ENCODE measurements at regions not wholly inside any gene's neighbourhood (a gene's known extent, or its start where the extent isn't known, plus 50 kb on each side); places are given as distances from the start of the nearest gene placed in this dataset.
"Not testable (repeated sequence)": the region's sequence is repeated elsewhere in the genome, so short reads cannot be mapped to it uniquely, and the experiment has no call there.

DNA sequence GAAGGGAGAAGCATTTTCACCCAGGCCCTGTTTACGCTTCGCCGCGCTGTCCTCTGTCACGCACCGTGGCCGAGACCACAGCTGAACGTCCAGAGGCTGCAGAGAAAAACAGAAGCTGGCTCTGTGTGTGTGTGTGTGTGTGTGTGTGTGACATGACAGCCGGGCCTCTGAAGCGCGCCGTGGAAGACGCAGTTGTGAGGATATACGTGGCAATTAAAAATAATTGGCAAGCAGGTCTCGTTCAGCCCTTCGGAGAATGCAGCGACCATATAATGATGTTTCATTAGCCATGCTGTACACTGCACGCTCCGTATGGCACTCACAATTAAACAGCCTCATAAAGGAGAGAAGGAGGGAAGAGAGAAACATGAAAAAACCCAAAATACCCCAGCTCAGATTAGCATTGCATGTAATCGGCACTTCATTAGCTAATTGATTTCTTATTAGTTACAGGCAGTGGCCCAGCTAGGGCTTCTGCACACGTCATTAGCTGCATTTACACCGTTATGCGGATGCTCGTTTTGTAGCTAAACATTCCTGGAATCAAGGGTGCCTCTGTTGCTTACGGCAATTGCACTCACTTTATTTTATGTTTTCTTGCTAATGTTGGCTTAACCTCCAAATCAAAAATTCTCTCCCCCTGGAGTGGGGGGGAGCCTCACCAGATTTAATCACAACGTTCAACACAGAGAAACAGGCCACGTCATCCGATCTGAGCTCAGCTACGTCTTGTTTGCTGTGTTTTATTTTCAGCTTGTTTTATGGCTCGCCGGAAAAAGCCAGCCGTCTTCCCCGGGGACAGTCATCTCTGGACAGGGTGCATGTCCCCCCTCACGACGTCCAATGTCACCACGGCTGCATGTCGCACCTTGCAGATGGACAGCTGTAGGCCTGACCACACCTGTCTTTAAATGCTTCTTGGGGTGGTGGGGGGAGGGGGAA, 74.6 kb upstream of the SHOX start:
- DNase-seq = no peak

DNA sequence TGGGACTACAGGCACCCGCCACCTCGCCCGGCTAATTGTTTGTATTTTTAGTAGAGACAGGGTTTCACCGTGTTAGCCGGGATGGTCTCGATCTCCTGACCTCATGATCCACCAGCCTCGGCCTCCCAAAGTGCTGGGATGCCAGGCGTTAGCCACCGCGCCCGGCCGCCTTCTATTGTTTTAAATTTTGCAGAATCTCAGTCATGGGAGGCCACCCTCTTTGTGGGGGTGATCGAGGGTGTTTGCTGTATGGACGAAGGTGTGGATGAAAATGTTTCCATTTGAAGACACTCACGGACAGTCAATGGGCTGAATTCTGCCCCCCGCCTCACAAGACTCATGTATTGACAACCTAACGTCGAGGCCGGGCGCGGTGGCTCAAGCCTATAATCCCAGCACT, 73.0 kb upstream of the SHOX start:
- not testable (repeated sequence) for DNase-seq

DNA sequence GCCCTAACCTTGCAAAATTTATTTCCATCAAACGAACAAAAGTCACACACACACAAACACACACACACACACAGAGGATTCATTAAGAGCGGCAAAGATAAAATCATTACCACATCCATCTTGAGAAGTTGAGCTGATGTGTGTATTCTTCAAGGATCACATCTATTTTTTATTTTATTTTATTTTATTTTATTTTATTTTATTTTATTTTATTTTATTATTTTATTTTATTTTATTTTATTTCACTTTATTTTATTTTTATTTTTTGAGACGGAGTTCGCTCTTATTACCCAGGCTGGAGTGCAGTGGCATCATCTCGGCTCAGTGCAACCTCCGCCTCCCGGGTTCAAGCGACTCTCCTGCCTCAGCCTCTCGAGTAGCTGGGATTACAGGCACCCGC, 71.3 kb upstream of the SHOX start:
- DNase-seq = not testable (repeated sequence)

DNA sequence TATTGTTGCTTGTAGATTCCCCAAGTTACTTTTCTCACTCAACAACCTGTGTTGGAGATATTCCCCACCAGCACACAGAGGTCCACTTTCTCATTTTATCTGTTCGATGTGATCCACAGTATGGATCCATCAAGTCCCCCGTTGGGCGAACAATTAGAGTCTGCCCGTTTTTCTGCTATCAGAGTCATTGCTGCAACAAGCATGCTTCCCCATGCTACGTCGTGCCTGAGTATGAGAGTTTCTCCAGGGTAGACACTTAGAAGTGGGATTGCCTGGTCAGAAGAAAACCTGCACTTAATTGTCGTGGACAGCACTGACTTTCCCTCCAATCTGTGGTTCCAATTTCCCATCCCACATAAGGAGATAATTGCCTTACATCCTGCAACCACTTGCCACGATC, 62.7 kb upstream of the SHOX start:
- DNase-seq = no peak

DNA sequence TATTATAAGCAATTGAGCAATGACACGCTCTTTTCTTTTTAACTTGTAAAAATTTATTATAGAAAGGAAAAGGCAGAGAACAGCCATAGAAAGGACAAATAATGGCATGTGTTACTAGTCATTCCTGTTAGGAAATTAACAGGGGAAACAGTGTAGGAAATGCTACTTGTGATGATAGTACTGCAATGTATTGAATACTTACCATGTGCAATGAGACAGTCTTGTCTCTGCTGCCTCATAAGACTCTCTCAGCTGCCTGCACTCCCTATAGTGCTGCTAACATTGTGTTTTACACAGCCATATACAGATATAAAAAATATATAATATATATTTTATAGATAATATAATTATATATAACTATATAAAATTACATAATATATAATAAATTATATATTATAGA, 62.3 kb upstream of the SHOX start:
- DNase-seq = no peak

DNA sequence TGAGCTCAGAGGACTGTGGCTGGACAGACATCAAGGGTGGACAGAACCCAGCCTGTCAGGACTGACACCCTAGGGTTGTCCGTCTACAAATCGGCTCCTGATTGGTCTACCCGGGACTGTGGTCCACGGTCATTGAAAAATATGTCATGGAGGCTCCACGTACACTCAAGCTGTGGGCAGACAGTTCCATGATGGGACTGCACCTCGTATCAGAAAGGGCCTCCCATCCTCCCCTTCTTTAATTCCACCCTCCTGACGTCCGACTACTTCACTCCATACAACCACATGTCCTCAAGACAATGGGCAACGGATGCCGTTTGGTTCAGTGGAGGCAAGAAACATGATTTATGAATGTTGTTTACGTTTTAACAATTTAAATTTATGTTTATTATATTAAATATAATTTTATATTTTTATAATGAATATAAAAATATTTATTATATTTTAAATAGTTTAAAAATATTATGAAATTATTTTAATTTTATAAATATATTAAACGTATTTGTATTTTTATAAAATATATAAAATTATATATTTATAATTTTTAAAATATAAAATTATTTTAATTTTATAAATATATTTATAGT, 58.0 kb upstream of the SHOX start:
- DNase-seq = no peak

DNA sequence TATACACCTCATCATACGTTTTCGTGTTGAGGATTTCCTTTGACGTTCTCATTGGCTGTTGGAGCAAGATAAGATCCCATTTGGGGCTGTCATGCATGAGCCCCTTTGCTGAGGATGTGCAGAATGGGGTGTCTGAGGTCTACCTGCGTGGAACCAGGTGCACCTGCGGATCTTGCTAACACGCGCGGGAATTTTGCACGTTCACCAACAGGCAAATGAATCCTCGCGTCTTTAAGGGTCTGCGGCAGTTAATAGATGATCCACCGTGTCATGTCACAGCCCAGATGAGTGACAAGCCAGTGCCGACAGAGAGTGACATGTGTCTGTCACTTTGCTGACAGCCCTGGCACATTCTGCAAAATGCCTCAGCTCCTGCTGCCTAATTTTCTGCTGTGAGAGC, 56.3 kb upstream of the SHOX start:
- no peak for DNase-seq

DNA sequence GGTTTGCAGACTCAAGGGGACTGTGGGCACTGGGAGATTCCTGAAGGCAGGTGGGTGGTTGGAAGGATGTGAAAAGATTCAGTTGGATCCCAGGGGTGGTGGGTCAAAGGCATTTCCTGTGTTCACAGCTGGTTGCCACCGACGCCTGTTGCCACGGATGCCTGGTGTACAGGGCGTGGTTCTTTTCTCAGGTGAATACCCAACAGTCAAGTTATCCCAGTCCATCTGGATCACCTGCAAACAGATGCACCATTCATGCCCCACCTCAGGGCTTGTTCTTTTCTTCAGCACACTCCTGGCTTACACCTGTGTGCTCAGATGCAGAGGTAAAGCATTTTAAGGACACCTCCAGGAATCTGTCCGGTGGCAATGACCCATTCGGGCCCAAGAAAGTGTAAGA, 55.8 kb upstream of the SHOX start:
- DNase-seq = no peak

DNA sequence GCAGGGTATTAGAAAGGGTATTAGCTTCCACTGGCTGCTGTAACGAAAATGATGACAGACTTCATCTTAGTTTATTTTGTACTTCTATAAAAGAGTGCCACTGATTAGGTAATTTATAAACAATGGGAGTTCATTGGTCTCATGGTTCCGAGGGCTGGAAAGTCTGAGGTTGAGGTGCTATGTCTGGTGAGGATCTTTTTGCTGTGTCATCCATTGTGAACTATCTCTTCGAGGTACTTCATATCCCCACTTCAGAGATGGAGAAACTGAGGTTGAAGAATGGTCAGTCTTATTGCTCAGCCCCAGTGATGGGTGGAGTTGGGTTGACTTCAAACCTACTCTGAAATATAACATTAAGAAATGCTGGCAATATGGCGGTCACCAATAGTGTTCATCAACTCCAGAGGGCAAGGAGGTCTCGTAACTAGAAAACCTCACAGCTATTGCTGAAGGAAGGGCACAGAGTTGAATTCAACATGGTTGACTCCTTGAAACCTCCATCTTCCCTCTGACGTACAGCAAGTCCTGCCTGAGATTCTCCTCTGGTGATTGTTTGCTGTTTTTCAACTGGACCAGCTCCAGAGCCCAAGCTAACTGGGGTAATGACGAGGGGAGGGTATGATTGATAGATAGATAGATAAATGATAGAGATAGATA, 53.6 kb upstream of the SHOX start:
- DNase-seq = no peak

DNA sequence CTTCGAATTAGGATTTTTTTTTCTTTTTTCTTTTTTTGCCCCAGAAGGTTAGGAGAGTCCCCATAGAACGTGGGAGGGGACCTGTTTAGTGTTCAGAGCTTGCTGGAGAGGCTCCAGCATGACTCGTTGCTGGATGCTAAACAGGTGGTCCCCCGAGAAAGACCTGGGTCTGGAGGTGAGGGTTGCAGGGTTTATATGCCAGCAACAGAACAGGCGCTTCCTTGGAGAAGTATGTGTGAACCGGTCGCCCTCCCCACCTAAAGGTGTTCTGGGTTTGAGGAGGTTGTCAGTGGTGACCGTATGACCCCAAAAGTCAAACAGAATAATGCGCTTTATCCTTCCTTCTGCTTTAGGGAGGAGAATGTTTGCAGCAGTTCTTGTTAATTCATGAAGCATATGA, 52.1 kb upstream of the SHOX start:
- no peak for DNase-seq

DNA sequence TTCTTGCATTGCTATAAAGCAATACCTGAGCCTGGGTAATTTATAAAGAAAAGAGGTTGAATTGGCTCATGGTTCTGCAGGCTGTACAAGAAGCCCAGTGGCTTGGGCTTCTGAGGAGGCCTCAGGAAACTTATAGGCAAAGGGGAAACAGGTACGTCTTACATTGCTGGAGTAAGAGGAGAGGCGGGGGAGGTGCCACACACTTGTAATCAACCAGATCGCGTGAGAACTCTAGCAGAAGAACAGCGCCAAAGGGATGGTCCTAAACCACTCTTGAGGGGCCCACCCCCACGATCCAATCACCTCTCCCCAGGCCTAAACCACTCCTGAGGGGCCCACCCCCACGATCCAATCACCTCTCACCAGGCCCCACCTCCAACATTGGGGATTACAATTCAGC, 50.6 kb upstream of the SHOX start:
- DNase-seq = no peak

Data from fibroblast of skin of abdomen (primary cell).